Erythroblast (primary cell): ENCODE measurements at regions not wholly inside any gene's neighbourhood (a gene's known extent, or its start where the extent isn't known, plus 50 kb on each side); places are given as distances from the start of the nearest gene placed in this dataset.

Experiments
- GATA1 ChIP-seq: IDR thresholded peaks from 2 replicates; pipeline ENCODE4 v1.6.1; 2011; ENCODE audit warnings: low read depth, mild to moderate bottlenecking, control low read depth, low read length, moderate library complexity
- POLR2A ChIP-seq: IDR thresholded peaks from 2 replicates; pipeline ENCODE4 v1.6.1; 2011; ENCODE audit warnings: mild to moderate bottlenecking, low read length

DNA sequence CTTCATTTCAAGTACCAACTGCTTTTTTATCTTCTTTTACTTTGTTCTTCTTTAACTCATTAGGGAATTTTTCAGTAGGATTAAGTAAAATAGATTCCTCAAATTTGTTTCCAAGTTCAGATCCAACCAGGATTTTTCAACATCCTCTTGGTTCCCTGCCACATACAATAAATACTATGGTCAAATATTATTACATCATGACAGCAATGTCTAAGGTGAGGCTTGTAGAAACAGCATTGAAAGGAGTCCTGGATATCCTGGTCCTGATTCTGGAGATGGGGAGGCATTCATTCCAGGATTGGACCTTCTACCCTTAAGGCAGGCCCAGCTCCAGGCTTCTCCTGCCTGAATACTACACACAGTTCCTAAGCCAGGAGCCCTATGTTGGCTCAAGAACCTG is 80.2 kb upstream of the F3 start:
- TF ChIP-seq POLR2A (no peak), GATA1 (no peak)
